H9 (cell line): ENCODE measurements at regions not wholly inside any gene's neighbourhood (a gene's known extent, or its start where the extent isn't known, plus 50 kb on each side); places are given as distances from the start of the nearest gene placed in this dataset.

ENCODE experiments used
- DNase-seq: peaks from one replicate; pipeline ENCODE4 v3.0.0-alpha.2; 2017
- H2AFZ ChIP-seq: one replicate; pipeline ENCODE4 v1.6.1; 2013; ENCODE audit warnings: mild to moderate bottlenecking, low read length, control low read depth, moderate library complexity
- H2AK5ac ChIP-seq: 2 replicates; pipeline ENCODE4 v1.6.1; 2013; ENCODE audit warnings: low read length, control low read depth, mixed read lengths; ENCODE audit not compliant: insufficient read length
- H2BK120ac ChIP-seq: one replicate; pipeline ENCODE4 v1.6.1; 2013; ENCODE audit warnings: low read depth, mild to moderate bottlenecking, low read length, control low read depth, inconsistent platforms; ENCODE audit not compliant: poor library complexity, severe bottlenecking
- H2BK12ac ChIP-seq: 2 replicates; pipeline ENCODE4 v1.6.1; 2013; ENCODE audit warnings: low read length, control low read depth, mixed read lengths, low read depth; ENCODE audit not compliant: insufficient read length
- H2BK15ac ChIP-seq: 2 replicates; pipeline ENCODE4 v1.6.1; 2013; ENCODE audit warnings: low read depth, low read length, control low read depth
- H2BK20ac ChIP-seq: one replicate; pipeline ENCODE4 v1.6.1; 2013; ENCODE audit warnings: low read depth, mild to moderate bottlenecking, low read length, control low read depth, inconsistent platforms; ENCODE audit not compliant: poor library complexity, severe bottlenecking
- H2BK5ac ChIP-seq: 2 replicates; pipeline ENCODE4 v1.6.1; 2013; ENCODE audit warnings: low read length, control low read depth, mixed read lengths; ENCODE audit not compliant: insufficient read length
- H3K14ac ChIP-seq: 2 replicates; pipeline ENCODE4 v1.6.1; 2013; ENCODE audit warnings: low read length, control low read depth; ENCODE audit not compliant: insufficient read depth
- H3K18ac ChIP-seq: 2 replicates; pipeline ENCODE4 v1.6.1; 2013; ENCODE audit warnings: low read depth, mild to moderate bottlenecking, mixed read lengths, low read length, control low read depth; ENCODE audit not compliant: insufficient read length
- H3K23ac ChIP-seq: 2 replicates; pipeline ENCODE4 v1.6.1; 2013; ENCODE audit warnings: low read length, control low read depth, mixed read lengths, low read depth; ENCODE audit not compliant: insufficient read length
- H3K23me2 ChIP-seq: 2 replicates; pipeline ENCODE4 v1.6.1; 2013; ENCODE audit warnings: low read depth, mild to moderate bottlenecking, mixed read lengths, low read length, control low read depth; ENCODE audit not compliant: insufficient read length, poor library complexity, severe bottlenecking
- H3K27ac ChIP-seq: 2 replicates; pipeline ENCODE4 v1.5.1; 2013; ENCODE audit warnings: low read length, control low read depth, mixed read lengths, low read depth; ENCODE audit not compliant: insufficient read length
- H3K27me3 ChIP-seq: 2 replicates; pipeline ENCODE4 v1.6.1; 2013; ENCODE audit warnings: low read length, control low read depth, inconsistent platforms; ENCODE audit not compliant: insufficient read depth
- H3K4ac ChIP-seq: 2 replicates; pipeline ENCODE4 v1.6.1; 2013; ENCODE audit warnings: low read depth, mild to moderate bottlenecking, control low read depth, inconsistent platforms, low read length, moderate library complexity
- H3K4me1 ChIP-seq: 2 replicates; pipeline ENCODE4 v1.6.1; 2013; ENCODE audit warnings: low read length, control low read depth, inconsistent platforms; ENCODE audit not compliant: insufficient read depth
- H3K4me2 ChIP-seq: 2 replicates; pipeline ENCODE4 v1.6.1; 2013; ENCODE audit warnings: low read length, control low read depth, mixed read lengths; ENCODE audit not compliant: insufficient read length, insufficient read depth
- H3K56ac ChIP-seq: 2 replicates; pipeline ENCODE4 v1.6.1; 2013; ENCODE audit warnings: low read depth, mild to moderate bottlenecking, mixed read lengths, low read length, control low read depth; ENCODE audit not compliant: insufficient read length
- H3K79me1 ChIP-seq: 2 replicates; pipeline ENCODE4 v1.6.1; 2013; ENCODE audit warnings: low read depth, mild to moderate bottlenecking, moderate library complexity, low read length, control low read depth, inconsistent platforms; ENCODE audit not compliant: insufficient read depth, poor library complexity, severe bottlenecking
- H3K79me2 ChIP-seq: 2 replicates; pipeline ENCODE4 v1.6.1; 2013; ENCODE audit warnings: low read length, control low read depth, inconsistent platforms; ENCODE audit not compliant: insufficient read depth
- H3K9ac ChIP-seq: 2 replicates; pipeline ENCODE4 v1.6.1; 2013; ENCODE audit warnings: low read length, control low read depth, mixed read lengths; ENCODE audit not compliant: insufficient read length; ENCODE audit errors: extremely low read depth
- H3K9me3 ChIP-seq: one replicate; pipeline ENCODE4 v1.6.1; 2013; ENCODE audit warnings: low read depth, low read length, inconsistent platforms; ENCODE audit not compliant: control insufficient read depth
- H3T11ph ChIP-seq: one replicate; pipeline ENCODE4 v1.6.1; 2013; ENCODE audit warnings: mild to moderate bottlenecking, low read length, control low read depth, inconsistent platforms
- H4K20me1 ChIP-seq: one replicate; pipeline ENCODE4 v1.6.1; 2013; ENCODE audit not compliant: control insufficient read depth, insufficient read length, insufficient read depth
- H4K5ac ChIP-seq: 2 replicates; pipeline ENCODE4 v1.6.1; 2013; ENCODE audit warnings: low read depth, mild to moderate bottlenecking, mixed read lengths, low read length, control low read depth; ENCODE audit not compliant: insufficient read length
- H4K8ac ChIP-seq: replicated peaks from 2 replicates; pipeline ENCODE4 v1.6.1; 2013; ENCODE audit warnings: low read length, control low read depth, mixed read lengths, low read depth; ENCODE audit not compliant: insufficient read length
- H4K91ac ChIP-seq: 2 replicates; pipeline ENCODE4 v1.6.1; 2013; ENCODE audit warnings: low read depth, mild to moderate bottlenecking, moderate library complexity, mixed read lengths, low read length, control low read depth; ENCODE audit not compliant: insufficient read length
- H3K27ac Mint-ChIP-seq, 3 experiments: 2 replicates in 2 of 3; 3 replicates in 1 of 3; pipeline ENCODE4 v1.8.0; 2020 to 2021; ENCODE audit warnings: mixed read lengths in 3 of 3, mild to moderate bottlenecking in 1 of 3, moderate library complexity in 1 of 3
- H3K27me3 Mint-ChIP-seq: 2 replicates; pipeline ENCODE4 v1.8.0; 2021; ENCODE audit warnings: low read depth, mild to moderate bottlenecking, moderate library complexity, mixed read lengths
- H3K36me3 Mint-ChIP-seq, 3 experiments: 2 replicates in 2 of 3; 3 replicates in 1 of 3; pipeline ENCODE4 v1.8.0; 2020 to 2021; ENCODE audit warnings: low read depth in 3 of 3, mixed read lengths in 3 of 3; ENCODE audit not compliant: insufficient read depth in 1 of 3
- H3K4me1 Mint-ChIP-seq, 2 experiments: 2 replicates each; pipeline ENCODE4 v1.8.0; 2020; ENCODE audit warnings: mixed read lengths in 2 of 2
- H3K4me3 Mint-ChIP-seq, 2 experiments: 2 replicates in 1 of 2; 3 replicates in 1 of 2; pipeline ENCODE4 v1.8.0; 2020 to 2021; ENCODE audit warnings: mild to moderate bottlenecking in 2 of 2, mixed read lengths in 2 of 2, moderate library complexity in 1 of 2
- H3K9me3 Mint-ChIP-seq, 2 experiments: 2 replicates in 1 of 2; 3 replicates in 1 of 2; pipeline ENCODE4 v1.8.0; 2020; ENCODE audit warnings: mild to moderate bottlenecking in 2 of 2, mixed read lengths in 2 of 2, moderate library complexity in 1 of 2
- WGBS: extraction: QIAGEN DNeasy Blood & Tissue Kit; methylation state at CpG from one replicate; pipeline ENCODE4 v1.1.7; 2013; ENCODE audit warnings: missing lambda C conversion rate, low lambda C conversion rate, mixed read lengths; ENCODE audit not compliant: insufficient read length; ENCODE audit errors: extremely low coverage; 5-methylcytosine and 5-hydroxymethylcytosine counted together
- TF ChIP-seq, protein P1 (sequence below): fragments of 200-600 bp; sonication (generic); conservative IDR thresholded peaks from 3 replicates; pipeline ENCODE4 v1.8.0; 2021; ENCODE audit warnings: antibody characterized with exemption, mild to moderate bottlenecking

DNA sequence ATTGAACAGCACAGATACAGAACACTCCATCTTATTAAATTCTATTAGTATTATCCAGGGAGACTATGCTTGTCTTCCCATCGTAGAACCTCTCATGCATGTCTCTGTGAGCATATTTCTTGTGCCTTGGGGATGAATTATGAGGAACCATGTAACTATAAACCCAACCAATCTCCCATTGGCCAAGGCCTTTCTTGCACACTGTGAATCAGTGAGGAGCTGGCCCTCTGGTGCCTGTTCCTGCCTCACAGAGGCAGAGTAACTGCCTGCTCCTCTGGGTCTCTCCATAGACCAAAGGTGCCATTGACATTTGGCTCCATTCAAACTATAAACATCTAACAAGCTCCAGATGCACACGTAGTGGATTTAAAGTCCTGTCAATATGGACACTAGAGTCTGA is 190.4 kb downstream of the ENC1 start:
- Histone ChIP-seq H3K9ac (no peak overlapping the region), H4K5ac (no peak overlapping the region), H4K20me1 (no peaks in the 10 kb centered on the region), H4K91ac (no peak overlapping the region), H4K8ac (no peak overlapping the region), H2BK120ac (no peak overlapping the region), H2BK12ac (no peak overlapping the region), H2BK5ac (no peak overlapping the region), H3K9me3 (no peaks in the 10 kb centered on the region), H3K27ac (no peak overlapping the region), H2AFZ (no peak overlapping the region), H3K23ac (no peak overlapping the region), H3K4me1 (no peaks in the 10 kb centered on the region), H3K27me3 (no peaks in the 10 kb centered on the region), H2BK15ac (no peak overlapping the region), H3K4me2 (no peak overlapping the region), H3K14ac (no peak overlapping the region), H3K56ac (no peak overlapping the region), H2AK5ac (no peak overlapping the region), H2BK20ac (no peak overlapping the region), H3K79me1 (no peaks in the 10 kb centered on the region), H3K23me2 (no peaks in the 10 kb centered on the region), H3K18ac (no peak overlapping the region), H3K4ac (no peak overlapping the region), H3T11ph (no peak overlapping the region), H3K79me2 (no peaks in the 10 kb centered on the region)
- peaks cover 0 to 2% (median 0%) of the 10 kb centered on the region in 3 experiments; a peak in 2 of 7 replicates for H3K36me3 Mint-ChIP-seq
- TF ChIP-seq, protein P1, sequence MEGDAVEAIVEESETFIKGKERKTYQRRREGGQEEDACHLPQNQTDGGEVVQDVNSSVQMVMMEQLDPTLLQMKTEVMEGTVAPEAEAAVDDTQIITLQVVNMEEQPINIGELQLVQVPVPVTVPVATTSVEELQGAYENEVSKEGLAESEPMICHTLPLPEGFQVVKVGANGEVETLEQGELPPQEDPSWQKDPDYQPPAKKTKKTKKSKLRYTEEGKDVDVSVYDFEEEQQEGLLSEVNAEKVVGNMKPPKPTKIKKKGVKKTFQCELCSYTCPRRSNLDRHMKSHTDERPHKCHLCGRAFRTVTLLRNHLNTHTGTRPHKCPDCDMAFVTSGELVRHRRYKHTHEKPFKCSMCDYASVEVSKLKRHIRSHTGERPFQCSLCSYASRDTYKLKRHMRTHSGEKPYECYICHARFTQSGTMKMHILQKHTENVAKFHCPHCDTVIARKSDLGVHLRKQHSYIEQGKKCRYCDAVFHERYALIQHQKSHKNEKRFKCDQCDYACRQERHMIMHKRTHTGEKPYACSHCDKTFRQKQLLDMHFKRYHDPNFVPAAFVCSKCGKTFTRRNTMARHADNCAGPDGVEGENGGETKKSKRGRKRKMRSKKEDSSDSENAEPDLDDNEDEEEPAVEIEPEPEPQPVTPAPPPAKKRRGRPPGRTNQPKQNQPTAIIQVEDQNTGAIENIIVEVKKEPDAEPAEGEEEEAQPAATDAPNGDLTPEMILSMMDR = no peak
- no peak overlapping the region for H3K27ac Mint-ChIP-seq
- no CpG with 5 or more reads among the region's 2 CpGs for WGBS
- no peaks in the 10 kb centered on the region for H3K9me3 Mint-ChIP-seq
- H3K4me3 Mint-ChIP-seq = no peak overlapping the region
- peaks cover 1% of the 10 kb centered on the region; the same call in 1 of the 2 replicates for H3K27me3 Mint-ChIP-seq
- H3K4me1 Mint-ChIP-seq = peaks cover 12% of the 10 kb centered on the region in 2 experiments
- no peak for DNase-seq
